GM12872 (cell line): ENCODE measurements at regions not wholly inside any gene's neighbourhood (a gene's known extent, or its start where the extent isn't known, plus 50 kb on each side); places are given as distances from the start of the nearest gene placed in this dataset.

Experiments
- CTCF ChIP-seq: IDR thresholded peaks from 3 replicates; pipeline ENCODE4 v1.5.1; 2011; ENCODE audit warnings: low read depth, mild to moderate bottlenecking, low read length, moderate library complexity; ENCODE audit not compliant: insufficient read depth

GRCh38 chr1:62998845-62999649, 215.1 kb downstream of the ATG4C start:
- TF ChIP-seq CTCF: no peak

- no peak for TF ChIP-seq CTCF
These were observed 216.6 kb downstream of the ATG4C start for GRCh38 chr1:63000508-63000907.

- TF ChIP-seq CTCF: 0 out of 3 replicates have a peak, but pooled peaks have one; percentile 8
These were observed 220.9 kb downstream of the ATG4C start for GRCh38 chr1:63004868-63005267.

GRCh38 chr1:63005812-63006211, 221.9 kb downstream of the ATG4C start:
- no peak for TF ChIP-seq CTCF

GRCh38 chr1:63009421-63009820, 225.5 kb downstream of the ATG4C start:
- TF ChIP-seq CTCF: no peak

GRCh38 chr1:63010913-63011660, 227.2 kb downstream of the ATG4C start:
- TF ChIP-seq CTCF: no peak

- no peak for TF ChIP-seq CTCF
These were observed 228.4 kb downstream of the ATG4C start for GRCh38 chr1:63012339-63012738.
